ENCODE measurements at regions not wholly inside any gene's neighbourhood (a gene's known extent, or its start where the extent isn't known, plus 50 kb on each side); places are given as distances from the start of the nearest gene placed in this dataset.

DNA sequence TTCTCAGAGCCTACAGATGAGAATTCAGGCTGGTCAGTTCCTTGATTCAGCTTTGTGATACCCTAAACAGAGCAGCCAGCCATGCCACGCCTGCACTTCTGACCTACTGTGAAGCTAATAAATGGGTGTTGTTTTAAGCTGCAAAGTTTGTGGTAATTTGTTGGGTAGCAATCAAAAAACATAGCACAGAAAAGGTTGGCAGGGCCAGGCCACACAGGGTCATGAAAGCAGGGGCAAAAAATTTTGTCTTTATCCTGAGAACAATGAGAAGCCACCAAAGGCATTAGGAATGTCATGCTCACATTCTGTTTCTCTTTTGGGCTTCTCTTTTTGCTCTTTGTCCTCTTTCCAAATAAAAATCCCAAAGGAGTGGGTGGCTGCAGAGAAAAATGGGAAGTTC is 385.9 kb downstream of the TXNL1 start:
- DNase-seq (ENCODE audit: low spot score), result no peak

DNA sequence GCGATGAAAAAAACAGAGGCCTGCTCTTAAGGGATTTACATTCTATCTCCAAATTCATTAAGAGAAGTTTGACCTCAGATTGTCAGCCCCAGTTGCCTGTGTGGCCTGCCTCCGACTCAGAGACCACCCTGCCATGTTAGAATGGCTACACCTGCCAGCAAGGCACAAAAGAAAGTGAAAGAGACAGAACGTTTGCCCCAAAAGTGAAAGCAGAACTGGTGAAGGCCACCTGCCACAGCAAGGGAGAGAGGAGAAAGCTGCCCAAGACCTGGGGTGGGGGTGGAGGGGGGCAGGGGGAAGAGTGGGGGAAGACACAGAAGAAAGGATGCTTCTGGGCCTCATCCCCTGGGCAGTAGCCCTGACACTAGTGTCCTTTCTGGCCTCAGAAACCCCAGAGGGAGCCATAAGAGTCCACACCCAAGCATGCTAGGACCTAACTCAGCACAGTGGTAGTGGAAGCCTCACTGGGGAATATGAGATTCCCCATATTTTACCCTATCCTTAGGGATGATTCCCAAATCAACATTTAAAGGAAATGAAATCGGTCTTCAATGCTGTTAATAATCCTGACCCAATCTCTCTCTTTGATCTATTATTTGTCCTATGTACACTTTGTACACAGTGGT is 389.7 kb downstream of the TXNL1 start:
- TF ChIP-seq CTCF (IDR thresholded peaks at IDR 0.05; ENCODE audit: extremely low read depth, missing control alignments), result no peak
- DNase-seq (ENCODE audit: low spot score), result peak; percentile 35

More for the DNA sequence above, 385.9 kb downstream of the TXNL1 start:
- no peak for TF ChIP-seq CTCF (IDR thresholded peaks at IDR 0.05; ENCODE audit: extremely low read depth, missing control alignments)

GRCh38 chr18:56246916-56247315 is 391.5 kb downstream of the TXNL1 start:
- DNase-seq (ENCODE audit: low spot score), result no peak
- TF ChIP-seq CTCF (IDR thresholded peaks at IDR 0.05; ENCODE audit: extremely low read depth, missing control alignments), result no peak

GRCh38 chr18:56245866-56246580 is 392.4 kb downstream of the TXNL1 start:
- no peak for DNase-seq (ENCODE audit: low spot score)
- no peak for TF ChIP-seq CTCF (IDR thresholded peaks at IDR 0.05; ENCODE audit: extremely low read depth, missing control alignments)

DNA sequence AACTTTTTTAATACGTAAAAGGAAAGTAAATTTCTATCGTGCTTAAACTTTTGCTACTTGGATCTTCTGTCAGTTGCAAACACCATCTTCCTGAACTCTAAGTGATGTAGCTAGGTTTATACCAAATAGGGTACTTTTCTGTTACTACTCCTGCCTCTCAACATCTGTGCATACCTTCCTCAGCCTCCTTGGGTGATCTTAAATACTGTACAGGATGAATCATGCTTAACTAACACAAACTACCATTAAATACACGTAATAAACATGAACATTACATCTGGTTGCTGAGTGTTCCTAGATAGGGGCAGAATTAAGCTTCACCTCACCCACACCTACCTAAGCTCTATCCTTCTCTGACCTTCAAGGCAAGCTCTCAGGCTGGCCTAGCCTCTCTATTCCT is 398.0 kb downstream of the TXNL1 start:
- TF ChIP-seq CTCF (IDR thresholded peaks at IDR 0.05; ENCODE audit: extremely low read depth, missing control alignments), result no peak
- DNase-seq (ENCODE audit: low spot score), result no peak

- TF ChIP-seq CTCF (IDR thresholded peaks at IDR 0.05; ENCODE audit: extremely low read depth, missing control alignments), result no peak
- no peak for DNase-seq (ENCODE audit: low spot score)
These were observed 399.8 kb downstream of the TXNL1 start for GRCh38 chr18:56238576-56238975.

GRCh38 chr18:56235481-56236013 is 402.8 kb downstream of the TXNL1 start:
- no peak for DNase-seq (ENCODE audit: low spot score)
- no peak for TF ChIP-seq CTCF (IDR thresholded peaks at IDR 0.05; ENCODE audit: extremely low read depth, missing control alignments)
